ENCODE measurements at regions not wholly inside any gene's neighbourhood (a gene's known extent, or its start where the extent isn't known, plus 50 kb on each side); places are given as distances from the start of the nearest gene placed in this dataset.

GRCh38 chr10:128398118-128398517, 271.9 kb upstream of the MKI67 start:
- WGBS (ENCODE audit: low lambda C conversion rate), result 12% methylated on average over 8 of the region's 8 CpGs
- Histone ChIP-seq H3K4me1 (ENCODE audit: insufficient read depth, low read length) (no peaks in the 10 kb centered on the region), H3K79me2 (ENCODE audit: insufficient read depth, low read length) (no peaks in the 10 kb centered on the region), H3K27me3 (ENCODE audit: control insufficient read depth in 1 of 2, insufficient read depth in 2 of 2, low read length in 2 of 2) (peaks cover 0 to 5% of the 10 kb centered on the region in 2 experiments; a peak in 1 of 5 replicates), H2AFZ (ENCODE audit: low read length) (no peak overlapping the region), H3K27ac (ENCODE audit: extremely low read length, insufficient read depth, low read length) (no peak overlapping the region), H3K36me3 (replicated peaks in 1 of 2; ENCODE audit: control insufficient read depth in 1 of 2, insufficient read depth in 2 of 2, low read length in 2 of 2) (no peaks in the 10 kb centered on the region), H3K4me2 (ENCODE audit: low read depth, low read length) (no peak overlapping the region), H4K20me1 (ENCODE audit: insufficient read depth, low read length) (no peaks in the 10 kb centered on the region), H3K9ac (ENCODE audit: insufficient read depth, low read depth, low read length) (no peak overlapping the region), H3K4me3 (replicated peaks in 1 of 3; ENCODE audit: insufficient read depth in 1 of 3, low read depth in 2 of 3, low read length in 3 of 3) (no peak overlapping the region), H3K9me3 (ENCODE audit: low read length) (peaks cover 9% of the 10 kb centered on the region; the same call in 1 of the 2 replicates)
- ChIA-PET POLR2A (no interaction called here), CTCF (ENCODE audit: low intra/inter-chr PET ratio, low total read pairs) (no interaction called here)
- DNase-seq (ENCODE audit: low spot score), result no peak
- no peak for TF ChIP-seq CCDC6 (CRISPR knock-in tag; IDR thresholded peaks at IDR 0.05)
- no peak for TF ChIP-seq ARHGAP35 (CRISPR knock-in tag; IDR thresholded peaks at IDR 0.05; ENCODE audit: borderline replicate concordance)
- TF ChIP-seq FOXM1 (CRISPR knock-in tag; IDR thresholded peaks at IDR 0.05), result no peak
- no peak for TF ChIP-seq SNAPC4 (CRISPR knock-in tag; IDR thresholded peaks at IDR 0.05)
- no peak for FAIRE-seq
- no peak for ATAC-seq
- intact Hi-C loops (cut with micrococcal nuclease; ENCODE audit: unreplicated experiment), result no loop called here
- in situ Hi-C loops (cut with HindIII; ENCODE audit: extremely low pct_ligation_motif_present, low pct_unique_long_range_greater_than_20kb), result no loop called here
- no TSS peak for BruUV-seq (replicated peaks)

All from HepG2 (cell line).